A673 (cell line): ENCODE measurements at regions not wholly inside any gene's neighbourhood (a gene's known extent, or its start where the extent isn't known, plus 50 kb on each side); places are given as distances from the start of the nearest gene placed in this dataset.

Experiments
- BruUV-seq: library from RNA; stranded (reverse); fragments of 400-500 nt; replicated peaks from 2 replicates; lab custom pipeline; 2021; lab: Mats Ljungman, UMichigan
- CTCF ChIA-PET: fragments of 300-600 bp; sonication (Branson Sonifier 250); formaldehyde crosslinking; loops from one replicate; lab custom pipeline; 2022; ENCODE audit warnings: antibody characterized with exemption; lab: Charles Lee
- POLR2A ChIA-PET: fragments of 300-600 bp; sonication (Branson Sonifier 250); formaldehyde crosslinking; loops from one replicate; lab custom pipeline; 2022; ENCODE audit warnings: antibody characterized with exemption; ENCODE audit not compliant: low non-redundant PET; lab: Charles Lee
- DNase-seq: peaks from one replicate; pipeline ENCODE4 v3.0.0-alpha.2; 2015; ENCODE audit warnings: low spot score
- H3K27ac ChIP-seq: fragments of 200-600 bp; sonication (generic); 2 replicates; pipeline ENCODE4 v1.5.1; 2016; ENCODE audit warnings: mixed run types, low read depth, mild to moderate bottlenecking, mixed read lengths, antibody characterized with exemption, low read length; ENCODE audit not compliant: poor library complexity, severe bottlenecking
- H3K27me3 ChIP-seq: fragments of 200-600 bp; sonication (generic); replicated peaks from 2 replicates; pipeline ENCODE4 v1.6.1; 2017; ENCODE audit warnings: mixed run types, low read depth, mild to moderate bottlenecking, mixed read lengths, antibody characterized with exemption, low read length; ENCODE audit not compliant: insufficient read depth, poor library complexity
- H3K36me3 ChIP-seq: fragments of 200-600 bp; sonication (generic); 2 replicates; pipeline ENCODE4 v1.6.1; 2016; ENCODE audit warnings: mixed run types, mild to moderate bottlenecking, mixed read lengths, antibody characterized with exemption, low read length; ENCODE audit not compliant: insufficient read depth, poor library complexity, severe bottlenecking
- H3K4me1 ChIP-seq: fragments of 200-600 bp; sonication (generic); 2 replicates; pipeline ENCODE4 v1.6.1; 2017; ENCODE audit warnings: mixed run types, mild to moderate bottlenecking, mixed read lengths, antibody characterized with exemption, low read length; ENCODE audit not compliant: insufficient read depth, poor library complexity, severe bottlenecking
- H3K4me3 ChIP-seq: fragments of 200-600 bp; sonication (generic); 2 replicates; pipeline ENCODE4 v1.5.1; 2016; ENCODE audit warnings: low read depth, mixed run types, mild to moderate bottlenecking, mixed read lengths, low read length; ENCODE audit not compliant: poor library complexity, severe bottlenecking
- H3K9me3 ChIP-seq: fragments of 200-600 bp; sonication (generic); 2 replicates; pipeline ENCODE4 v1.6.1; 2016; ENCODE audit warnings: mixed run types, low read depth, mild to moderate bottlenecking, mixed read lengths, antibody characterized with exemption, low read length; ENCODE audit not compliant: poor library complexity, severe bottlenecking
- CTCF ChIP-seq: fragments of 300-800, 200-600 bp; sonication (generic); conservative IDR thresholded peaks from 2 replicates; pipeline ENCODE4 v1.5.1; 2017; ENCODE audit warnings: low read depth, mild to moderate bottlenecking, antibody characterized with exemption, low read length, moderate library complexity, mixed read lengths
- EZH2 ChIP-seq: fragments of 200-600 bp; sonication (generic); IDR thresholded peaks from 2 replicates; pipeline ENCODE4 v1.6.1; 2017; ENCODE audit warnings: borderline replicate concordance, low read depth, mild to moderate bottlenecking, mixed read lengths, antibody characterized with exemption, low read length; ENCODE audit not compliant: poor library complexity, severe bottlenecking
- intact Hi-C: fragments of 100-400 bp; cut with micrococcal nuclease; formaldehyde crosslinking; loops from one replicate; pipeline ENCODE4 v1.10.0; 2022; ENCODE audit not compliant: unreplicated experiment

GRCh38 chr12:96143827-96144565 is 50.2 kb upstream of the ELK3 start:
- intact Hi-C loops: no loop called here
- ChIA-PET POLR2A (interaction anchor here (0.7 kb wide), 1 partner anchor 83 kb away, joined by 3 read pairs; no protein-coding TSS in a partner anchor), CTCF (no interaction called here)
- no peaks in the 10 kb centered on the region for H3K27me3 ChIP-seq
- no peak for TF ChIP-seq EZH2
- no peak for TF ChIP-seq CTCF
- H3K27ac ChIP-seq: no peak overlapping the region
- no peaks in the 10 kb centered on the region for H3K36me3 ChIP-seq
- H3K4me3 ChIP-seq: no peak overlapping the region
- H3K4me1 ChIP-seq: no peaks in the 10 kb centered on the region
- DNase-seq: no peak
- no peaks in the 10 kb centered on the region for H3K9me3 ChIP-seq
- no TSS peak for BruUV-seq
